SK-N-SH (cell line): ENCODE measurements at regions not wholly inside any gene's neighbourhood (a gene's known extent, or its start where the extent isn't known, plus 50 kb on each side); places are given as distances from the start of the nearest gene placed in this dataset.

Source experiments
- CTCF ChIA-PET: fragments of 300-600, 350-600 bp; formaldehyde crosslinking; extraction: SDS; loops from one replicate; lab custom pipeline; 2021; lab: Yijun Ruan, JAX
- POLR2A ChIA-PET: fragments of 350-600 bp; sonication (Branson Sonifier 250); formaldehyde crosslinking; extraction: SDS; loops from one replicate; lab custom pipeline; 2020; ENCODE audit warnings: antibody characterized with exemption, inconsistent platforms; lab: Yijun Ruan, JAX
- DNase-seq: peaks from one replicate; pipeline ENCODE4 v3.0.0; 2012
- H2AFZ ChIP-seq: fragments of 200-600 bp; sonication (generic); 2 replicates; pipeline ENCODE4 v1.8.1; 2016; ENCODE audit warnings: antibody characterized with exemption, mild to moderate bottlenecking, low read depth
- H3F3A ChIP-seq: fragments of 200-600 bp; sonication (generic); replicated peaks from 2 replicates; pipeline ENCODE3; 2016; ENCODE audit warnings: antibody characterized with exemption, mild to moderate bottlenecking; ENCODE audit not compliant: insufficient read depth
- H3K27ac ChIP-seq, 2 experiments: fragments of 200-500 bp in 1 of 2; fragments of 200-600 bp in 1 of 2; sonication (Bioruptor generic) in 1 of 2; sonication (generic), shearing (Covaris generic) in 1 of 2; 2 replicates each; pipeline versions ENCODE4 v1.5.1 to v1.6.1; 2014 to 2016; ENCODE audit warnings: low read depth in 2 of 2, inconsistent platforms in 1 of 2, low read length in 1 of 2, mild to moderate bottlenecking in 1 of 2, mixed read lengths in 1 of 2
- H3K27me3 ChIP-seq: fragments of 200-600 bp; sonication (generic), shearing (Covaris generic); 2 replicates; pipeline ENCODE4 v1.6.1; 2016; ENCODE audit warnings: mixed run types; ENCODE audit not compliant: insufficient read depth
- H3K36me3 ChIP-seq, 2 experiments: fragments of 200-500 bp in 1 of 2; fragments of 200-600 bp in 1 of 2; sonication (Bioruptor generic) in 1 of 2; sonication (generic) in 1 of 2; replicated peaks in 1 of 2; 2 replicates each; pipeline versions ENCODE3 to v1.5.1; 2014 to 2016; ENCODE audit warnings: low read length in 1 of 2, mild to moderate bottlenecking in 1 of 2; ENCODE audit not compliant: insufficient read depth in 2 of 2, control insufficient read depth in 1 of 2
- H3K4me1 ChIP-seq, 2 experiments: fragments of 200-500 bp in 1 of 2; fragments of 200-600 bp in 1 of 2; sonication (Bioruptor generic) in 1 of 2; sonication (generic), shearing (Covaris generic) in 1 of 2; 2 replicates each; pipeline versions ENCODE4 v1.5.1 to v1.6.1; 2014 to 2016; ENCODE audit warnings: low read depth in 1 of 2, low read length in 1 of 2, mixed run types in 1 of 2; ENCODE audit not compliant: insufficient read depth in 2 of 2, control insufficient read depth in 1 of 2
- H3K4me2 ChIP-seq: fragments of 200-600 bp; sonication (generic), shearing (Covaris generic); 2 replicates; pipeline ENCODE4 v1.6.1; 2017; ENCODE audit warnings: mixed run types
- H3K4me3 ChIP-seq, 2 experiments: fragments of 200-500 bp in 1 of 2; fragments of 200-600 bp in 1 of 2; sonication (Bioruptor generic) in 1 of 2; sonication (generic), shearing (Covaris generic) in 1 of 2; 2 replicates each; pipeline versions ENCODE4 v1.5.1 to v1.8.1; 2014 to 2016; ENCODE audit warnings: low read depth in 2 of 2, inconsistent platforms in 1 of 2, low read length in 1 of 2, mild to moderate bottlenecking in 1 of 2, mixed read lengths in 1 of 2, moderate library complexity in 1 of 2
- H3K79me2 ChIP-seq: fragments of 200-600 bp; sonication (generic); 2 replicates; pipeline ENCODE4 v1.8.1; 2017; ENCODE audit warnings: mild to moderate bottlenecking; ENCODE audit not compliant: insufficient read depth
- H3K9ac ChIP-seq: fragments of 200-600 bp; sonication (generic); 2 replicates; pipeline ENCODE4 v1.6.1; 2017; ENCODE audit warnings: mixed run types
- H3K9me2 ChIP-seq: fragments of 200-600 bp; sonication (generic); 2 replicates; pipeline ENCODE4 v1.6.1; 2017; ENCODE audit warnings: mixed run types
- H3K9me3 ChIP-seq: fragments of 200-600 bp; sonication (generic); 2 replicates; pipeline ENCODE4 v1.6.1; 2017; ENCODE audit warnings: mixed run types, mild to moderate bottlenecking, moderate library complexity
- H4K20me1 ChIP-seq: fragments of 200-600 bp; sonication (generic); 2 replicates; pipeline ENCODE4 v1.6.1; 2017; ENCODE audit warnings: mild to moderate bottlenecking, mixed run types; ENCODE audit not compliant: insufficient read depth
- FOXJ3 ChIP-seq: sonication (generic); formaldehyde crosslinking; IDR thresholded peaks from 2 replicates; pipeline ENCODE4 v1.5.1; 2020; ENCODE audit warnings: mild to moderate bottlenecking, missing genetic modification reagents
- JUND ChIP-seq: IDR thresholded peaks from 2 replicates; pipeline ENCODE4 v1.4.0; 2012
- MEF2A ChIP-seq: IDR thresholded peaks from 2 replicates; pipeline ENCODE4 v1.4.0; 2012; ENCODE audit warnings: low read depth, borderline replicate concordance
- NFIC ChIP-seq: IDR thresholded peaks from 2 replicates; pipeline ENCODE4 v1.4.0; 2012; ENCODE audit warnings: borderline replicate concordance
- POLR2AphosphoS5 ChIP-seq: IDR thresholded peaks from 2 replicates; pipeline ENCODE4 v1.6.1; 2012; ENCODE audit warnings: low read depth, low read length
- RAD21 ChIP-seq: IDR thresholded peaks from 2 replicates; pipeline ENCODE4 v1.6.1; 2012; ENCODE audit warnings: mild to moderate bottlenecking, low read length
- RCOR1 ChIP-seq: fragments of 150-350 bp; IDR thresholded peaks from 2 replicates; pipeline ENCODE4 v1.6.1; 2017; ENCODE audit warnings: antibody characterized with exemption, low read length
- RXRA ChIP-seq: IDR thresholded peaks from 2 replicates; pipeline ENCODE4 v1.4.0; 2012; ENCODE audit warnings: low read depth, mild to moderate bottlenecking, borderline replicate concordance
- SMC3 ChIP-seq: IDR thresholded peaks from 2 replicates; pipeline ENCODE4 v1.6.1; 2012; ENCODE audit warnings: low read depth, low read length, improper control_type of control experiment
- TCF12 ChIP-seq: IDR thresholded peaks from 2 replicates; pipeline ENCODE4 v1.4.0; 2012
- YY1 ChIP-seq: IDR thresholded peaks from 2 replicates; pipeline ENCODE4 v1.4.0; 2012; ENCODE audit warnings: low read depth, mild to moderate bottlenecking
- WGBS: methylation state at CpG from one replicate; pipeline ENCODE4 v1.1.6; 2017; ENCODE audit warnings: low lambda C conversion rate; 5-methylcytosine and 5-hydroxymethylcytosine counted together
- TF ChIP-seq, protein P1 (sequence below): IDR thresholded peaks from 2 replicates; pipeline ENCODE4 v1.6.1; 2012; ENCODE audit warnings: mild to moderate bottlenecking, low read depth, low read length, moderate library complexity
- TF ChIP-seq, protein P2 (sequence below): IDR thresholded peaks from 2 replicates; pipeline ENCODE4 v1.4.0; 2012; ENCODE audit warnings: low read depth
- TF ChIP-seq, protein P3 (sequence below): IDR thresholded peaks from 2 replicates; pipeline ENCODE4; 2012
- TF ChIP-seq, protein P4 (sequence below): IDR thresholded peaks from 2 replicates; pipeline ENCODE4 v1.4.0; 2012; ENCODE audit warnings: low read depth, borderline replicate concordance

DNA sequence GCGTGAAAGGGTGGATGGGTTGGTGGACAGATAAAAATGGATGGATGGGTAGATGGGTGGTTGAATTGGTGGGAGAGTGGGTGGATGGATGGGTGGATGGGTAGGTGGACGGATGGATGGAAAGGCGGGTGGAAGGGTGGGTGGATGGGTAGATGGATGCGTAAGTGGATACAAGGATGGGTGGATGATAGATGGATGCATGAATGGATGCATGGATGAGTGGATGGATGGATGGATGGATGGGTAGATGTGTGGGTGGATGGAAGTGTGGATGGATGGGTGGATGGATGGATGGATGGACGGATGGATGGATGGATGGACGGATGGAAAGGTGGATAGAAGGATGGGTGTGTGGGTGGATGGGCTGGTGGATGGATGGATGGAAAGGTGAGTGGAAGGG, 77.0 kb upstream of the GRK3 start:
- no peak overlapping the region for H2AFZ ChIP-seq
- no peaks in the 10 kb centered on the region for H3K79me2 ChIP-seq
- H3K27me3 ChIP-seq: no peaks in the 10 kb centered on the region
- no peak for DNase-seq
- H3K36me3 ChIP-seq: no peaks in the 10 kb centered on the region
- no peak overlapping the region for H3K4me2 ChIP-seq
- H3K9me2 ChIP-seq: no peaks in the 10 kb centered on the region
- no peak overlapping the region for H3K9ac ChIP-seq
- H3K4me1 ChIP-seq: peaks cover 0 to 28% of the 10 kb centered on the region in 2 experiments; a peak in 2 of 4 replicates
- WGBS: 79% methylated on average over 6 of the region's 6 CpGs
- no peaks in the 10 kb centered on the region for H3F3A ChIP-seq
- H4K20me1 ChIP-seq: no peaks in the 10 kb centered on the region
- CTCF ChIA-PET: no interaction called here
- no peak overlapping the region for H3K4me3 ChIP-seq
- POLR2A ChIA-PET: no interaction called here
- no peak overlapping the region; a peak in 1 of 4 replicates for H3K27ac ChIP-seq
- no peaks in the 10 kb centered on the region for H3K9me3 ChIP-seq
- no peak for TF ChIP-seq RXRA
- no peak for TF ChIP-seq JUND
- TF ChIP-seq, protein P1, sequence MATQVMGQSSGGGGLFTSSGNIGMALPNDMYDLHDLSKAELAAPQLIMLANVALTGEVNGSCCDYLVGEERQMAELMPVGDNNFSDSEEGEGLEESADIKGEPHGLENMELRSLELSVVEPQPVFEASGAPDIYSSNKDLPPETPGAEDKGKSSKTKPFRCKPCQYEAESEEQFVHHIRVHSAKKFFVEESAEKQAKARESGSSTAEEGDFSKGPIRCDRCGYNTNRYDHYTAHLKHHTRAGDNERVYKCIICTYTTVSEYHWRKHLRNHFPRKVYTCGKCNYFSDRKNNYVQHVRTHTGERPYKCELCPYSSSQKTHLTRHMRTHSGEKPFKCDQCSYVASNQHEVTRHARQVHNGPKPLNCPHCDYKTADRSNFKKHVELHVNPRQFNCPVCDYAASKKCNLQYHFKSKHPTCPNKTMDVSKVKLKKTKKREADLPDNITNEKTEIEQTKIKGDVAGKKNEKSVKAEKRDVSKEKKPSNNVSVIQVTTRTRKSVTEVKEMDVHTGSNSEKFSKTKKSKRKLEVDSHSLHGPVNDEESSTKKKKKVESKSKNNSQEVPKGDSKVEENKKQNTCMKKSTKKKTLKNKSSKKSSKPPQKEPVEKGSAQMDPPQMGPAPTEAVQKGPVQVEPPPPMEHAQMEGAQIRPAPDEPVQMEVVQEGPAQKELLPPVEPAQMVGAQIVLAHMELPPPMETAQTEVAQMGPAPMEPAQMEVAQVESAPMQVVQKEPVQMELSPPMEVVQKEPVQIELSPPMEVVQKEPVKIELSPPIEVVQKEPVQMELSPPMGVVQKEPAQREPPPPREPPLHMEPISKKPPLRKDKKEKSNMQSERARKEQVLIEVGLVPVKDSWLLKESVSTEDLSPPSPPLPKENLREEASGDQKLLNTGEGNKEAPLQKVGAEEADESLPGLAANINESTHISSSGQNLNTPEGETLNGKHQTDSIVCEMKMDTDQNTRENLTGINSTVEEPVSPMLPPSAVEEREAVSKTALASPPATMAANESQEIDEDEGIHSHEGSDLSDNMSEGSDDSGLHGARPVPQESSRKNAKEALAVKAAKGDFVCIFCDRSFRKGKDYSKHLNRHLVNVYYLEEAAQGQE: no peak
- TF ChIP-seq TCF12: no peak
- TF ChIP-seq, protein P2, sequence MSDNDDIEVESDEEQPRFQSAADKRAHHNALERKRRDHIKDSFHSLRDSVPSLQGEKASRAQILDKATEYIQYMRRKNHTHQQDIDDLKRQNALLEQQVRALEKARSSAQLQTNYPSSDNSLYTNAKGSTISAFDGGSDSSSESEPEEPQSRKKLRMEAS: no peak
- no peak for TF ChIP-seq FOXJ3 (CRISPR knock-in tag)
- TF ChIP-seq, protein P3, sequence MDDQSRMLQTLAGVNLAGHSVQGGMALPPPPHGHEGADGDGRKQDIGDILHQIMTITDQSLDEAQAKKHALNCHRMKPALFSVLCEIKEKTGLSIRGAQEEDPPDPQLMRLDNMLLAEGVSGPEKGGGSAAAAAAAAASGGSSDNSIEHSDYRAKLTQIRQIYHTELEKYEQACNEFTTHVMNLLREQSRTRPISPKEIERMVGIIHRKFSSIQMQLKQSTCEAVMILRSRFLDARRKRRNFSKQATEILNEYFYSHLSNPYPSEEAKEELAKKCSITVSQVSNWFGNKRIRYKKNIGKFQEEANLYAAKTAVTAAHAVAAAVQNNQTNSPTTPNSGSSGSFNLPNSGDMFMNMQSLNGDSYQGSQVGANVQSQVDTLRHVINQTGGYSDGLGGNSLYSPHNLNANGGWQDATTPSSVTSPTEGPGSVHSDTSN: no peak
- TF ChIP-seq, protein P4, sequence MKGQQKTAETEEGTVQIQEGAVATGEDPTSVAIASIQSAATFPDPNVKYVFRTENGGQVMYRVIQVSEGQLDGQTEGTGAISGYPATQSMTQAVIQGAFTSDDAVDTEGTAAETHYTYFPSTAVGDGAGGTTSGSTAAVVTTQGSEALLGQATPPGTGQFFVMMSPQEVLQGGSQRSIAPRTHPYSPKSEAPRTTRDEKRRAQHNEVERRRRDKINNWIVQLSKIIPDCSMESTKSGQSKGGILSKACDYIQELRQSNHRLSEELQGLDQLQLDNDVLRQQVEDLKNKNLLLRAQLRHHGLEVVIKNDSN: no peak
- no peak for TF ChIP-seq NFIC
- TF ChIP-seq RAD21: no peak
- no peak for TF ChIP-seq YY1
- no peak for TF ChIP-seq MEF2A
- TF ChIP-seq SMC3: no peak
- no peak for TF ChIP-seq POLR2AphosphoS5
- TF ChIP-seq RCOR1: no peak
